ENCODE measurements at regions not wholly inside any gene's neighbourhood (a gene's known extent, or its start where the extent isn't known, plus 50 kb on each side); places are given as distances from the start of the nearest gene placed in this dataset.

GRCh38 chr17:77391668-77392375 is 251.1 kb downstream of the SEC14L1 start:
- TF ChIP-seq, protein P1, sequence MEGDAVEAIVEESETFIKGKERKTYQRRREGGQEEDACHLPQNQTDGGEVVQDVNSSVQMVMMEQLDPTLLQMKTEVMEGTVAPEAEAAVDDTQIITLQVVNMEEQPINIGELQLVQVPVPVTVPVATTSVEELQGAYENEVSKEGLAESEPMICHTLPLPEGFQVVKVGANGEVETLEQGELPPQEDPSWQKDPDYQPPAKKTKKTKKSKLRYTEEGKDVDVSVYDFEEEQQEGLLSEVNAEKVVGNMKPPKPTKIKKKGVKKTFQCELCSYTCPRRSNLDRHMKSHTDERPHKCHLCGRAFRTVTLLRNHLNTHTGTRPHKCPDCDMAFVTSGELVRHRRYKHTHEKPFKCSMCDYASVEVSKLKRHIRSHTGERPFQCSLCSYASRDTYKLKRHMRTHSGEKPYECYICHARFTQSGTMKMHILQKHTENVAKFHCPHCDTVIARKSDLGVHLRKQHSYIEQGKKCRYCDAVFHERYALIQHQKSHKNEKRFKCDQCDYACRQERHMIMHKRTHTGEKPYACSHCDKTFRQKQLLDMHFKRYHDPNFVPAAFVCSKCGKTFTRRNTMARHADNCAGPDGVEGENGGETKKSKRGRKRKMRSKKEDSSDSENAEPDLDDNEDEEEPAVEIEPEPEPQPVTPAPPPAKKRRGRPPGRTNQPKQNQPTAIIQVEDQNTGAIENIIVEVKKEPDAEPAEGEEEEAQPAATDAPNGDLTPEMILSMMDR (IDR thresholded peaks at IDR 0.05; ENCODE audit: low read depth, low read length) = no peak
- no peak for TF ChIP-seq EZH2phosphoT487 (IDR thresholded peaks at IDR 0.05; ENCODE audit: low read depth)

Data from OCI-LY3 (cell line).